H1 (cell line): ENCODE measurements at regions not wholly inside any gene's neighbourhood (a gene's known extent, or its start where the extent isn't known, plus 50 kb on each side); places are given as distances from the start of the nearest gene placed in this dataset.

Experiments used
- EP300 ChIP-seq, 2 experiments: IDR thresholded peaks; 1 replicate in 1 of 2; 2 replicates in 1 of 2; pipeline ENCODE4 v1.6.1; 2011 to 2012; ENCODE audit warnings: low read depth in 2 of 2, low read length in 2 of 2, mild to moderate bottlenecking in 2 of 2, borderline replicate concordance in 1 of 2, inconsistent platforms in 1 of 2, moderate library complexity in 1 of 2
- MAX ChIP-seq: IDR thresholded peaks from 2 replicates; pipeline ENCODE4 v1.6.1; 2012; ENCODE audit warnings: inconsistent platforms

- TF ChIP-seq EP300 (IDR thresholded peaks at IDR 0.05; ENCODE audit: borderline replicate concordance in 1 of 2, low read depth in 2 of 2, low read length in 2 of 2) (no peak), MAX (no peak)
These were observed 133.8 kb upstream of the F3 start (continued) for GRCh38 chr1:94675373-94675772.
